CD14-positive monocyte (primary cell): ENCODE measurements at regions not wholly inside any gene's neighbourhood (a gene's known extent, or its start where the extent isn't known, plus 50 kb on each side); places are given as distances from the start of the nearest gene placed in this dataset.

Experiments used
- DNase-seq, 3 donors: peaks; one replicate each; pipeline ENCODE4 v3.0.0-alpha.2; 2011 to 2022
- H2AFZ ChIP-seq: 2 replicates; pipeline ENCODE4 v1.6.0; 2012; ENCODE audit warnings: mild to moderate bottlenecking, low read depth, low read length, inconsistent platforms; ENCODE audit not compliant: insufficient read depth, poor library complexity, severe bottlenecking
- H3K27ac ChIP-seq, 2 donors: 1 replicate in 1 of 2; 2 replicates in 1 of 2; pipeline ENCODE4 v1.5.1; 2012 to 2013; ENCODE audit warnings: low read length in 2 of 2, control low read depth in 1 of 2, inconsistent platforms in 1 of 2, low read depth in 1 of 2, mild to moderate bottlenecking in 1 of 2
- H3K27me3 ChIP-seq, 2 donors: one replicate each; pipeline versions ENCODE4 v1.6.0 to v1.6.1; 2011 to 2013; ENCODE audit warnings: low read length in 2 of 2; ENCODE audit not compliant: control insufficient read depth in 2 of 2, insufficient read depth in 2 of 2
- H3K36me3 ChIP-seq, 2 donors: replicated peaks in 1 of 2; 1 replicate in 1 of 2; 2 replicates in 1 of 2; pipeline versions ENCODE4 v1.5.1 to v1.6.1; 2012 to 2013; ENCODE audit warnings: low read length in 2 of 2, control low read depth in 1 of 2, inconsistent platforms in 1 of 2, mild to moderate bottlenecking in 1 of 2; ENCODE audit not compliant: insufficient read depth in 2 of 2, control insufficient read depth in 1 of 2
- H3K4me1 ChIP-seq, 2 donors: 1 replicate in 1 of 2; 2 replicates in 1 of 2; pipeline versions ENCODE4 v1.5.1 to v1.6.1; 2012 to 2013; ENCODE audit warnings: low read length in 2 of 2, control low read depth in 1 of 2, inconsistent platforms in 1 of 2, mild to moderate bottlenecking in 1 of 2, moderate library complexity in 1 of 2; ENCODE audit not compliant: insufficient read depth in 2 of 2, control insufficient read depth in 1 of 2
- H3K4me2 ChIP-seq: replicated peaks from 2 replicates; pipeline ENCODE3; 2012; ENCODE audit warnings: low read length, moderate library complexity, mild to moderate bottlenecking; ENCODE audit not compliant: poor library complexity, severe bottlenecking; ENCODE audit errors: extremely low read depth
- H3K4me3 ChIP-seq, 3 experiments: fragments of 200-600 bp in 1 of 3; sonication (generic) in 1 of 3; replicated peaks in 1 of 3; 1 replicate in 2 of 3; 2 replicates in 1 of 3; pipeline ENCODE4 v1.5.1; 2011 to 2013; ENCODE audit warnings: low read length in 3 of 3, mild to moderate bottlenecking in 3 of 3, control low read depth in 2 of 3, low read depth in 2 of 3, inconsistent platforms in 1 of 3, moderate library complexity in 1 of 3
- H3K79me2 ChIP-seq: 2 replicates; pipeline ENCODE4 v1.6.0; 2012; ENCODE audit warnings: mild to moderate bottlenecking, control low read depth, inconsistent platforms, low read length, moderate library complexity; ENCODE audit not compliant: insufficient read depth
- H3K9ac ChIP-seq: 2 replicates; pipeline ENCODE4 v1.6.0; 2017; ENCODE audit warnings: low read length, mild to moderate bottlenecking; ENCODE audit not compliant: insufficient read depth, poor library complexity, severe bottlenecking
- H3K9me3 ChIP-seq, 2 donors: replicated peaks in 1 of 2; 1 replicate in 1 of 2; 2 replicates in 1 of 2; pipeline versions ENCODE4 v1.5.1 to v1.6.1; 2012 to 2013; ENCODE audit warnings: low read length in 2 of 2, control low read depth in 1 of 2; ENCODE audit not compliant: control insufficient read depth in 1 of 2, insufficient read depth in 1 of 2
- H4K20me1 ChIP-seq: 2 replicates; pipeline ENCODE4 v1.6.0; 2012; ENCODE audit warnings: mild to moderate bottlenecking, low read length, control low read depth, moderate library complexity; ENCODE audit not compliant: insufficient read depth
- H3K27ac Mint-ChIP-seq, 7 donors: one replicate each; pipeline ENCODE4 v1.8.0; 2020; ENCODE audit warnings: mild to moderate bottlenecking in 7 of 7, mixed read lengths in 7 of 7, moderate library complexity in 6 of 7, inconsistent platforms in 2 of 7
- H3K27me3 Mint-ChIP-seq, 3 donors: one replicate each; pipeline ENCODE4 v1.8.0; 2021 to 2022; ENCODE audit warnings: low read depth in 3 of 3, mild to moderate bottlenecking in 3 of 3, mixed read lengths in 3 of 3, moderate library complexity in 3 of 3, inconsistent platforms in 1 of 3
- H3K36me3 Mint-ChIP-seq, 2 donors: one replicate each; pipeline ENCODE4 v1.8.0; 2020; ENCODE audit warnings: mixed read lengths in 2 of 2, inconsistent platforms in 1 of 2, mild to moderate bottlenecking in 1 of 2
- H3K4me1 Mint-ChIP-seq: one replicate; pipeline ENCODE4 v1.8.0; 2020; ENCODE audit warnings: mild to moderate bottlenecking, mixed read lengths
- H3K4me3 Mint-ChIP-seq, 2 donors: one replicate each; pipeline ENCODE4 v1.8.0; 2020; ENCODE audit warnings: mild to moderate bottlenecking in 2 of 2, mixed read lengths in 2 of 2, moderate library complexity in 1 of 2
- H3K9me3 Mint-ChIP-seq, 7 donors: one replicate each; pipeline ENCODE4 v1.8.0; 2020 to 2022; ENCODE audit warnings: mixed read lengths in 7 of 7, mild to moderate bottlenecking in 6 of 7, moderate library complexity in 6 of 7, inconsistent platforms in 2 of 7
- CTCF ChIP-seq: fragments of 200-600 bp; IDR thresholded peaks from one replicate; pipeline ENCODE4 v1.8.0; 2022; ENCODE audit warnings: antibody characterized with exemption, mild to moderate bottlenecking
- WGBS: methylation state at CpG from one replicate; pipeline ENCODE4 v1.1.5; 2013; ENCODE audit warnings: missing lambda C conversion rate; ENCODE audit not compliant: insufficient coverage; 5-methylcytosine and 5-hydroxymethylcytosine counted together
- intact Hi-C, 2 donors: fragments of 100-400 bp; cut with micrococcal nuclease; formaldehyde crosslinking; loops; one replicate each; pipeline versions ENCODE4 v1.15.0 to v1.15.1; 2023

GRCh38 chr14:51521764-51522163 lies 129.9 kb upstream of the FRMD6 start:
- Histone ChIP-seq H3K9me3 (no peaks in the 10 kb centered on the region), H3K36me3 (no peaks in the 10 kb centered on the region), H3K4me1 (no peaks in the 10 kb centered on the region), H3K27me3 (no peaks in the 10 kb centered on the region), H2AFZ (no peak overlapping the region), H4K20me1 (no peaks in the 10 kb centered on the region), H3K79me2 (no peaks in the 10 kb centered on the region), H3K9ac (no peak overlapping the region), H3K27ac (no peak overlapping the region), H3K4me3 (no peak overlapping the region), H3K4me2 (no peak overlapping the region)
- Mint-ChIP-seq H3K27me3 (no peaks in the 10 kb centered on the region), H3K27ac (no peak overlapping the region), H3K4me3 (no peak overlapping the region), H3K9me3 (peaks cover 0 to 3% (median 0%) of the 10 kb centered on the region in 7 donors), H3K36me3 (no peaks in the 10 kb centered on the region), H3K4me1 (no peaks in the 10 kb centered on the region)
- no peak for TF ChIP-seq CTCF
- DNase-seq: no peak
- intact Hi-C loops: no loop called here

- no peaks in the 10 kb centered on the region for H3K9me3 ChIP-seq
- 87% methylated on average over 2 of the region's 4 CpGs for WGBS
- no peaks in the 10 kb centered on the region for H4K20me1 ChIP-seq
- no peaks in the 10 kb centered on the region for H3K36me3 Mint-ChIP-seq
- H3K4me3 ChIP-seq: no peak overlapping the region
- no peaks in the 10 kb centered on the region for H3K27me3 Mint-ChIP-seq
- no peak for DNase-seq
- H2AFZ ChIP-seq: no peak overlapping the region
- no peaks in the 10 kb centered on the region for H3K4me1 ChIP-seq
- H3K4me2 ChIP-seq: no peak overlapping the region
- H3K36me3 ChIP-seq: no peaks in the 10 kb centered on the region
- TF ChIP-seq CTCF: no peak
- no peak overlapping the region for H3K27ac ChIP-seq
- no peak overlapping the region for H3K4me3 Mint-ChIP-seq
- H3K9ac ChIP-seq: no peak overlapping the region
- H3K27me3 ChIP-seq: no peaks in the 10 kb centered on the region
- H3K9me3 Mint-ChIP-seq: peaks cover 0 to 3% (median 0%) of the 10 kb centered on the region in 7 donors
- H3K79me2 ChIP-seq: no peaks in the 10 kb centered on the region
- no peaks in the 10 kb centered on the region for H3K4me1 Mint-ChIP-seq
- intact Hi-C loops: no loop called here
- H3K27ac Mint-ChIP-seq: no peak overlapping the region
These were observed 128.5 kb upstream of the FRMD6 start for GRCh38 chr14:51523243-51523642.
